Trophoblast cell (in vitro differentiated cells and primary cell): ENCODE measurements at regions not wholly inside any gene's neighbourhood (a gene's known extent, or its start where the extent isn't known, plus 50 kb on each side); places are given as distances from the start of the nearest gene placed in this dataset.

Experiments used
- DNase-seq, 2 donors: peaks; one replicate each; pipeline ENCODE4 v3.0.0-alpha.2; 2016
- H2AFZ ChIP-seq: 2 replicates; pipeline ENCODE4 v1.6.1; 2013; ENCODE audit warnings: low read length, moderate library complexity, mild to moderate bottlenecking; ENCODE audit not compliant: insufficient read depth, poor library complexity
- H2AK5ac ChIP-seq: 2 replicates; pipeline ENCODE4 v1.6.1; 2013; ENCODE audit warnings: mild to moderate bottlenecking, low read length
- H2BK120ac ChIP-seq: 2 replicates; pipeline ENCODE4 v1.6.1; 2013; ENCODE audit warnings: low read length, mild to moderate bottlenecking, moderate library complexity; ENCODE audit not compliant: insufficient read depth, poor library complexity
- H2BK12ac ChIP-seq: 2 replicates; pipeline ENCODE4 v1.6.1; 2013; ENCODE audit warnings: mild to moderate bottlenecking, low read length, moderate library complexity
- H2BK5ac ChIP-seq: 2 replicates; pipeline ENCODE4 v1.6.1; 2013; ENCODE audit warnings: low read length, low read depth, moderate library complexity, mild to moderate bottlenecking; ENCODE audit not compliant: poor library complexity
- H3K14ac ChIP-seq: 2 replicates; pipeline ENCODE4 v1.6.1; 2013; ENCODE audit warnings: mild to moderate bottlenecking, low read length
- H3K18ac ChIP-seq: 2 replicates; pipeline ENCODE4 v1.6.1; 2013; ENCODE audit warnings: mild to moderate bottlenecking, low read length
- H3K23ac ChIP-seq: 2 replicates; pipeline ENCODE4 v1.6.1; 2013; ENCODE audit warnings: low read length
- H3K27ac ChIP-seq: 2 replicates; pipeline ENCODE4 v1.5.1; 2013; ENCODE audit warnings: low read depth, mild to moderate bottlenecking, inconsistent platforms, low read length, moderate library complexity
- H3K27me3 ChIP-seq: 2 replicates; pipeline ENCODE4 v1.6.1; 2013; ENCODE audit warnings: inconsistent platforms, mild to moderate bottlenecking, low read length, moderate library complexity; ENCODE audit not compliant: insufficient read depth
- H3K36me3 ChIP-seq, 2 experiments: 1 replicate in 1 of 2; 2 replicates in 1 of 2; pipeline ENCODE4 v1.6.1; 2013; ENCODE audit warnings: low read length in 2 of 2, mild to moderate bottlenecking in 2 of 2, moderate library complexity in 1 of 2; ENCODE audit not compliant: insufficient read depth in 2 of 2, control insufficient read depth in 1 of 2
- H3K4ac ChIP-seq: 2 replicates; pipeline ENCODE4 v1.6.1; 2013; ENCODE audit warnings: low read depth, mild to moderate bottlenecking, low read length, moderate library complexity
- H3K4me1 ChIP-seq, 2 experiments: 1 replicate in 1 of 2; 2 replicates in 1 of 2; pipeline ENCODE4 v1.6.1; 2013; ENCODE audit warnings: low read length in 2 of 2, mild to moderate bottlenecking in 2 of 2, moderate library complexity in 1 of 2; ENCODE audit not compliant: insufficient read depth in 2 of 2, control insufficient read depth in 1 of 2
- H3K4me2 ChIP-seq: 2 replicates; pipeline ENCODE4 v1.6.1; 2013; ENCODE audit warnings: inconsistent platforms, mild to moderate bottlenecking, low read length, moderate library complexity
- H3K4me3 ChIP-seq: 2 replicates; pipeline ENCODE4 v1.5.1; 2013; ENCODE audit warnings: mild to moderate bottlenecking, low read depth, low read length, inconsistent platforms
- H3K79me1 ChIP-seq: one replicate; pipeline ENCODE4 v1.6.1; 2013; ENCODE audit warnings: low read length
- H3K79me2 ChIP-seq: 2 replicates; pipeline ENCODE4 v1.6.1; 2013; ENCODE audit warnings: low read length, mild to moderate bottlenecking; ENCODE audit not compliant: control insufficient read depth, insufficient read depth, poor library complexity
- H3K9ac ChIP-seq: 2 replicates; pipeline ENCODE4 v1.6.1; 2013; ENCODE audit warnings: mild to moderate bottlenecking, low read length
- H3K9me3 ChIP-seq: 2 replicates; pipeline ENCODE4 v1.6.1; 2013; ENCODE audit warnings: low read depth, mild to moderate bottlenecking, control low read depth, inconsistent platforms, low read length; ENCODE audit not compliant: insufficient read depth
- H4K12ac ChIP-seq: 2 replicates; pipeline ENCODE4 v1.6.1; 2013; ENCODE audit warnings: low read depth, mild to moderate bottlenecking, low read length, moderate library complexity
- H4K8ac ChIP-seq: 2 replicates; pipeline ENCODE4 v1.6.1; 2013; ENCODE audit warnings: low read depth, mild to moderate bottlenecking, low read length, moderate library complexity
- H4K91ac ChIP-seq: one replicate; pipeline ENCODE4 v1.6.1; 2013; ENCODE audit warnings: low read depth, mild to moderate bottlenecking, low read length, moderate library complexity
- WGBS: extraction: QIAGEN DNeasy Blood & Tissue Kit; methylation state at CpG from one replicate; pipeline ENCODE4 v1.1.7; 2013; ENCODE audit warnings: missing lambda C conversion rate; ENCODE audit not compliant: insufficient read length, insufficient coverage; ENCODE audit errors: extremely low coverage; 5-methylcytosine and 5-hydroxymethylcytosine counted together

GRCh38 chr10:18860631-18861240 is 187.9 kb upstream of the MALRD1 start:
- Histone ChIP-seq H3K4me1 (no peaks in the 10 kb centered on the region), H3K79me1 (no peaks in the 10 kb centered on the region), H4K8ac (no peak overlapping the region), H2AFZ (no peak overlapping the region), H2AK5ac (no peak overlapping the region), H4K12ac (no peak overlapping the region), H2BK12ac (no peak overlapping the region), H4K91ac (no peak overlapping the region), H3K18ac (no peak overlapping the region), H3K4me2 (no peak overlapping the region), H2BK5ac (no peak overlapping the region), H2BK120ac (no peak overlapping the region), H3K36me3 (no peaks in the 10 kb centered on the region), H3K14ac (no peak overlapping the region), H3K4ac (no peak overlapping the region), H3K9ac (no peak overlapping the region), H3K79me2 (no peaks in the 10 kb centered on the region), H3K27me3 (no peaks in the 10 kb centered on the region), H3K4me3 (no peak overlapping the region), H3K27ac (no peak overlapping the region), H3K23ac (no peak overlapping the region), H3K9me3 (no peaks in the 10 kb centered on the region)
- WGBS = no CpG with 5 or more reads among the region's 4 CpGs
- DNase-seq = no peak

GRCh38 chr10:18861382-18861781 is 187.2 kb upstream of the MALRD1 start:
- no peak overlapping the region for H2AK5ac ChIP-seq
- H2BK12ac ChIP-seq = no peak overlapping the region
- no peak overlapping the region for H3K23ac ChIP-seq
- no peaks in the 10 kb centered on the region for H3K79me2 ChIP-seq
- H2BK120ac ChIP-seq = no peak overlapping the region
- H3K9me3 ChIP-seq = no peaks in the 10 kb centered on the region
- H2AFZ ChIP-seq = no peak overlapping the region
- no peak overlapping the region for H3K14ac ChIP-seq
- H3K9ac ChIP-seq = no peak overlapping the region
- no peak overlapping the region for H3K4ac ChIP-seq
- H3K36me3 ChIP-seq = no peaks in the 10 kb centered on the region
- no peaks in the 10 kb centered on the region for H3K4me1 ChIP-seq
- no peak overlapping the region for H2BK5ac ChIP-seq
- no peak overlapping the region for H3K4me3 ChIP-seq
- no peak overlapping the region for H4K91ac ChIP-seq
- no peak overlapping the region for H3K18ac ChIP-seq
- no CpG with 5 or more reads among the region's 2 CpGs for WGBS
- H3K4me2 ChIP-seq = no peak overlapping the region
- DNase-seq = no peak
- H3K27ac ChIP-seq = no peak overlapping the region
- H4K8ac ChIP-seq = no peak overlapping the region
- no peak overlapping the region for H4K12ac ChIP-seq
- no peaks in the 10 kb centered on the region for H3K27me3 ChIP-seq
- H3K79me1 ChIP-seq = no peaks in the 10 kb centered on the region

- Histone ChIP-seq H3K9me3 (no peaks in the 10 kb centered on the region), H3K27ac (no peak overlapping the region), H3K27me3 (no peaks in the 10 kb centered on the region), H3K4me2 (no peak overlapping the region), H4K91ac (no peak overlapping the region), H3K36me3 (no peaks in the 10 kb centered on the region), H2BK12ac (no peak overlapping the region), H3K18ac (no peak overlapping the region), H3K79me2 (no peaks in the 10 kb centered on the region), H2BK120ac (no peak overlapping the region), H3K14ac (no peak overlapping the region), H2BK5ac (no peak overlapping the region), H3K4me3 (no peak overlapping the region), H2AFZ (no peak overlapping the region), H3K23ac (no peak overlapping the region), H3K4ac (no peak overlapping the region), H3K4me1 (no peaks in the 10 kb centered on the region), H2AK5ac (no peak overlapping the region), H4K8ac (no peak overlapping the region), H4K12ac (no peak overlapping the region), H3K79me1 (no peaks in the 10 kb centered on the region), H3K9ac (no peak overlapping the region)
- WGBS = no CpG with 5 or more reads among the region's 3 CpGs
- no peak for DNase-seq
These were observed 181.7 kb upstream of the MALRD1 start for GRCh38 chr10:18866852-18867251.

DNA sequence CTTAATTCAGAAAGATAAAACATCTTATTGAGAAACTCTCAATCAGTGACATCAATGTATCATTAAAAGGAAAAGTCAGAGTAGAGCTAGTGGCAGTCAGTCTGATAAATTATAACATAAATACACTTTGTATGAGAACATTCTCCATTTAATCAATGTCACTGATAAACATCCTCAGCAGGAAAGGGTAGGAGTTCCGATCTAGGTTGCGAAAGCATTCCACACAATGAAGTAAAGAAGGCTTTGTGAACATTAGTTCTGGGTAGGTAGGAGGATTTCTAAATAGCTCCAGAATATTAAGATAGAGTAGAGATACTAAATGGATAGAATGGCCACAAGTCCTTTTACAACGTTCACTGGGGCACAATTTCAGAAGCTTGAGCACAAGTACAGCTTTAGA is 179.7 kb upstream of the MALRD1 start:
- no peak overlapping the region for H3K18ac ChIP-seq
- H4K12ac ChIP-seq = no peak overlapping the region
- no peak overlapping the region for H3K4ac ChIP-seq
- no peaks in the 10 kb centered on the region for H3K4me1 ChIP-seq
- H3K27me3 ChIP-seq = no peaks in the 10 kb centered on the region
- H2BK5ac ChIP-seq = no peak overlapping the region
- no peak overlapping the region for H3K4me2 ChIP-seq
- no peak overlapping the region for H3K27ac ChIP-seq
- no peak overlapping the region for H2BK12ac ChIP-seq
- H4K91ac ChIP-seq = no peak overlapping the region
- no peak overlapping the region for H2BK120ac ChIP-seq
- no peaks in the 10 kb centered on the region for H3K79me1 ChIP-seq
- WGBS = no CpG with 5 or more reads among the region's 3 CpGs
- no peaks in the 10 kb centered on the region for H3K9me3 ChIP-seq
- H3K23ac ChIP-seq = no peak overlapping the region
- no peak overlapping the region for H3K14ac ChIP-seq
- H3K79me2 ChIP-seq = no peaks in the 10 kb centered on the region
- no peaks in the 10 kb centered on the region for H3K36me3 ChIP-seq
- no peak overlapping the region for H2AK5ac ChIP-seq
- no peak overlapping the region for H4K8ac ChIP-seq
- H2AFZ ChIP-seq = no peak overlapping the region
- no peak overlapping the region for H3K9ac ChIP-seq
- DNase-seq = no peak
- H3K4me3 ChIP-seq = no peak overlapping the region
